ENCODE measurements at regions not wholly inside any gene's neighbourhood (a gene's known extent, or its start where the extent isn't known, plus 50 kb on each side); places are given as distances from the start of the nearest gene placed in this dataset.

DNA sequence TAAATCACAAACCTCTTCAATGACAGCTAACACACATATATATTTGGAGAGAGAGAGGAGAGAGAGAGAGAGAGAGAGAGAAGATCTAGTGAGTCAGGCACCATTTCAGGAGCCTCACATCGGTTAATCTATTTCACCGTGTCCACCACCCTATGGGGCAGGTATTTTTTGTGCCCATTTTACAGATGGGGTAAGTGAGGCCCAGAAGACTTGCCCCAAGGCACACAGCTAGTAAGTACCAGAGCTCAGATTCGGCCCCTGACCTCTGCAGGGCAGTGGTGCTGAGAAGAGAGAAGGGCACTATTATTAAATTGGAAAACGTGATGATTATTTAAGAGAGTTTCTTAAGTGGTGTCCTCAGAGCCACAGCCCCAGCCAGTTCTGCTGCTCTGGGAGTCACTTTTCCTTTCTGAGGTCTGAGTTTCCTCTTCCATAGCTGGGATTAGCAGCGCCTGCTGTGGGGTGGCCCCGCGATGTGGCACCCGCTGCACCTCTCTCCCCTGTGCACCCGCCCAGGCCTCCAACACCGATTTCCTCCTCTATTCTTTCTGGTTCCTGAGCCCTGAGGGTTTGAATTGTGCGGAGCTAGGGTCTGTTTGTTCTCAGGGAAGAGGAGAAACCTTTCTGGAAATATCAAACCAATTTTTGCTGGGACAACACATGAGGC lies 303.9 kb downstream of the IRF8 start:
- Histone ChIP-seq H3K36me3 (ENCODE audit: control insufficient read depth in 1 of 2, insufficient read depth in 2 of 2, low read length in 2 of 2) (no peaks in the 10 kb centered on the region), H4K20me1 (ENCODE audit: insufficient read depth) (no peaks in the 10 kb centered on the region), H3K4me2 (ENCODE audit: low read length) (no peak overlapping the region), H3K9me2 (ENCODE audit: insufficient read depth) (no peaks in the 10 kb centered on the region), H3K4me3 (replicated peaks in 1 of 2; ENCODE audit: low read depth in 1 of 2, low read length in 2 of 2) (no peak overlapping the region), H3K9me3 (ENCODE audit: control insufficient read depth in 1 of 2, insufficient read depth in 1 of 2, low read depth in 1 of 2, low read length in 2 of 2) (no peaks in the 10 kb centered on the region), H3K79me2 (ENCODE audit: insufficient read depth, low read length) (no peaks in the 10 kb centered on the region), H2AFZ (ENCODE audit: low read depth, low read length, poor library complexity, severe bottlenecking) (no peak overlapping the region), H3K27me3 (ENCODE audit: insufficient read depth, low read length) (peaks cover 45% of the 10 kb centered on the region), H3K27ac (ENCODE audit: low read depth, low read length) (no peak overlapping the region), H3K9ac (ENCODE audit: low read length) (no peak overlapping the region), H3K4me1 (ENCODE audit: control insufficient read depth in 1 of 2, insufficient read depth in 2 of 2, low read length in 2 of 2) (no peaks in the 10 kb centered on the region)
- ChIA-PET CTCF (no interaction called here), POLR2A (no interaction called here), RAD21 (ENCODE audit: low non-redundant PET in 1 of 2, low total read pairs in 2 of 2, uncharacterized antibody in 2 of 2, unreplicated experiment in 2 of 2) (no interaction called here)
- BruUV-seq (replicated peaks): no TSS peak
- no peak for TF ChIP-seq EZH2 (IDR thresholded peaks at IDR 0.05)
- TF ChIP-seq, protein P1, sequence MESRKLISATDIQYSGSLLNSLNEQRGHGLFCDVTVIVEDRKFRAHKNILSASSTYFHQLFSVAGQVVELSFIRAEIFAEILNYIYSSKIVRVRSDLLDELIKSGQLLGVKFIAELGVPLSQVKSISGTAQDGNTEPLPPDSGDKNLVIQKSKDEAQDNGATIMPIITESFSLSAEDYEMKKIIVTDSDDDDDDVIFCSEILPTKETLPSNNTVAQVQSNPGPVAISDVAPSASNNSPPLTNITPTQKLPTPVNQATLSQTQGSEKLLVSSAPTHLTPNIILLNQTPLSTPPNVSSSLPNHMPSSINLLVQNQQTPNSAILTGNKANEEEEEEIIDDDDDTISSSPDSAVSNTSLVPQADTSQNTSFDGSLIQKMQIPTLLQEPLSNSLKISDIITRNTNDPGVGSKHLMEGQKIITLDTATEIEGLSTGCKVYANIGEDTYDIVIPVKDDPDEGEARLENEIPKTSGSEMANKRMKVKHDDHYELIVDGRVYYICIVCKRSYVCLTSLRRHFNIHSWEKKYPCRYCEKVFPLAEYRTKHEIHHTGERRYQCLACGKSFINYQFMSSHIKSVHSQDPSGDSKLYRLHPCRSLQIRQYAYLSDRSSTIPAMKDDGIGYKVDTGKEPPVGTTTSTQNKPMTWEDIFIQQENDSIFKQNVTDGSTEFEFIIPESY (IDR thresholded peaks at IDR 0.05; ENCODE audit: extremely low read depth, insufficient replicate concordance, low read length): no peak
- no peak for TF ChIP-seq EGR1 (IDR thresholded peaks at IDR 0.05; ENCODE audit: low read depth)
- no peak for TF ChIP-seq RAD21 (IDR thresholded peaks at IDR 0.05; ENCODE audit: low read depth)
- no peak for TF ChIP-seq EZH2phosphoT487 (IDR thresholded peaks at IDR 0.05; ENCODE audit: borderline replicate concordance)
- no peak for TF ChIP-seq ZNF274 (IDR thresholded peaks at IDR 0.05; ENCODE audit: low read depth, low read length)
- TF ChIP-seq SP1 (IDR thresholded peaks at IDR 0.05; ENCODE audit: low read depth): no peak
- no peak for ATAC-seq
- DNase-seq (ENCODE audit: low read depth, low spot score): no peak
- intact Hi-C loops (cut with micrococcal nuclease): loop anchor here (10.0 kb wide), 1 partner anchor 58 kb away; no protein-coding TSS in a partner anchor
